ENCODE measurements at regions not wholly inside any gene's neighbourhood (a gene's known extent, or its start where the extent isn't known, plus 50 kb on each side); places are given as distances from the start of the nearest gene placed in this dataset.

GRCh38 chr6:104095661-104096416 is 763.9 kb downstream of the HACE1 start:
- H3K4me3 ChIP-seq: no peak overlapping the region
- no peak for DNase-seq
- no peaks in the 10 kb centered on the region for H3K4me1 ChIP-seq
- no peaks in the 10 kb centered on the region for H3K27me3 ChIP-seq
- H3K27ac ChIP-seq: no peak overlapping the region
- intact Hi-C loops (cut with DNase I): no loop called here
- 86% methylated on average over 6 of the region's 6 CpGs for WGBS (ENCODE audit: insufficient coverage, low coverage, low lambda C conversion rate, missing lambda C conversion rate)
- no peak for ATAC-seq
- no peaks in the 10 kb centered on the region for H3K36me3 ChIP-seq
- TF ChIP-seq, protein P1, sequence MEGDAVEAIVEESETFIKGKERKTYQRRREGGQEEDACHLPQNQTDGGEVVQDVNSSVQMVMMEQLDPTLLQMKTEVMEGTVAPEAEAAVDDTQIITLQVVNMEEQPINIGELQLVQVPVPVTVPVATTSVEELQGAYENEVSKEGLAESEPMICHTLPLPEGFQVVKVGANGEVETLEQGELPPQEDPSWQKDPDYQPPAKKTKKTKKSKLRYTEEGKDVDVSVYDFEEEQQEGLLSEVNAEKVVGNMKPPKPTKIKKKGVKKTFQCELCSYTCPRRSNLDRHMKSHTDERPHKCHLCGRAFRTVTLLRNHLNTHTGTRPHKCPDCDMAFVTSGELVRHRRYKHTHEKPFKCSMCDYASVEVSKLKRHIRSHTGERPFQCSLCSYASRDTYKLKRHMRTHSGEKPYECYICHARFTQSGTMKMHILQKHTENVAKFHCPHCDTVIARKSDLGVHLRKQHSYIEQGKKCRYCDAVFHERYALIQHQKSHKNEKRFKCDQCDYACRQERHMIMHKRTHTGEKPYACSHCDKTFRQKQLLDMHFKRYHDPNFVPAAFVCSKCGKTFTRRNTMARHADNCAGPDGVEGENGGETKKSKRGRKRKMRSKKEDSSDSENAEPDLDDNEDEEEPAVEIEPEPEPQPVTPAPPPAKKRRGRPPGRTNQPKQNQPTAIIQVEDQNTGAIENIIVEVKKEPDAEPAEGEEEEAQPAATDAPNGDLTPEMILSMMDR (IDR thresholded peaks at IDR 0.05): no peak
- TF ChIP-seq POLR2A (IDR thresholded peaks at IDR 0.05): no peak
- H3K9me3 ChIP-seq: no peaks in the 10 kb centered on the region

DNA sequence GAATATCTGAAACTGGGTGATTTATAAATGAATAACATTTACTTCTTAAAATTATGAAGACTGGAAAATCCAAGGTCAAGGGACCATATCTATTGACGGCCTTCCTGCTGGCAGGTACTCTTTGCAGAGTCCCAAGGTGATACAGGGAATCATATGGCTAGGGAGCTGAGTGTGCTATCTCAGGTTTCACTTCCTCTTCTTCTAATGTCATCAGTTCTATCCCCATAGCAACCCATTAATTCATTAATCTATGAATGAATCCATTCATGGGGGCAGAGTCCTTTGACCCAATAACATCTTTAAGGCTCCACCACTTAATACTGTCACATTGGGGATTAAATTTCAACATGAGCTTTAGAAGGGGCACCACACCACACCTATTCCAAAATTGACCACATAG is 772.0 kb downstream of the HACE1 start:
- TF ChIP-seq, protein P1 (IDR thresholded peaks at IDR 0.05): no peak
- TF ChIP-seq POLR2A (IDR thresholded peaks at IDR 0.05): no peak
- Histone ChIP-seq H3K4me1 (no peaks in the 10 kb centered on the region), H3K4me3 (no peak overlapping the region), H3K9me3 (no peaks in the 10 kb centered on the region), H3K27ac (no peak overlapping the region), H3K36me3 (no peaks in the 10 kb centered on the region), H3K27me3 (no peaks in the 10 kb centered on the region)
- WGBS (ENCODE audit: insufficient coverage, low coverage, low lambda C conversion rate, missing lambda C conversion rate): 50% methylated on average over 1 of the region's 1 CpG
- no peak for DNase-seq
- intact Hi-C loops (cut with DNase I): no loop called here
- no peak for ATAC-seq

GRCh38 chr6:104068281-104068680 is 791.4 kb downstream of the HACE1 start:
- ATAC-seq (no peak), DNase-seq (no peak)
- no peaks in the 10 kb centered on the region for H3K36me3 ChIP-seq
- no peaks in the 10 kb centered on the region for H3K27me3 ChIP-seq
- H3K27ac ChIP-seq: no peak overlapping the region
- WGBS (ENCODE audit: insufficient coverage, low coverage, low lambda C conversion rate, missing lambda C conversion rate): 37% methylated on average over 2 of the region's 2 CpGs
- H3K4me3 ChIP-seq: no peak overlapping the region
- TF ChIP-seq, protein P1 (IDR thresholded peaks at IDR 0.05): no peak
- no peak for TF ChIP-seq POLR2A (IDR thresholded peaks at IDR 0.05)
- H3K4me1 ChIP-seq: no peaks in the 10 kb centered on the region
- intact Hi-C loops (cut with DNase I): no loop called here
- no peaks in the 10 kb centered on the region for H3K9me3 ChIP-seq

DNA sequence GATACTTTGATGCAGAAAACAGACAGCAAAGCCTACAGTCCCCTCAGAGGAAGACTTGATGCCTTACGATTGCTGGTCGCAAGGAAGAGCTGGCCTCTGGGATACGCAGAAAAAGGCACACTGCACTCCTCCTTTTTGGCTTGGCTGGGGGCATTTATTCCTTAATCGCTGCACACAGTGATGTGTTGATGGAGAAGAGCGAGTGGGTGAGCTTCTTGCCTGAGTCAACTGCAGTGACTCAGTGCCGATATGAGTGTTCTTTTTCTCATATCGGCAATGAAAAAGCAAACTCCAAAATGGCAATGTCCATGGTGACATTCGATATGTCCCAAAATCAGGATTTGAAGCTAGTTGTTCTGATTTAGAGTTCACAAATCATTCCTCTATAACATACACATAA is 794.8 kb downstream of the HACE1 start:
- 56% methylated on average over 7 of the region's 8 CpGs for WGBS (ENCODE audit: insufficient coverage, low coverage, low lambda C conversion rate, missing lambda C conversion rate)
- Histone ChIP-seq H3K27ac (no peak overlapping the region), H3K9me3 (no peaks in the 10 kb centered on the region), H3K4me3 (no peak overlapping the region), H3K4me1 (no peaks in the 10 kb centered on the region), H3K27me3 (no peaks in the 10 kb centered on the region), H3K36me3 (no peaks in the 10 kb centered on the region)
- TF ChIP-seq, protein P1 (IDR thresholded peaks at IDR 0.05): no peak
- no peak for TF ChIP-seq POLR2A (IDR thresholded peaks at IDR 0.05)
- DNase-seq: no peak
- ATAC-seq: no peak
- intact Hi-C loops (cut with DNase I): no loop called here
